Panc1 (cell line): ENCODE measurements at regions not wholly inside any gene's neighbourhood (a gene's known extent, or its start where the extent isn't known, plus 50 kb on each side); places are given as distances from the start of the nearest gene placed in this dataset.

Experiments used
- POLR2AphosphoS5 ChIP-seq: IDR thresholded peaks from 2 replicates; pipeline ENCODE4 v1.6.1; 2012; ENCODE audit warnings: mild to moderate bottlenecking, low read depth, low read length, moderate library complexity
- TF ChIP-seq, protein P1 (sequence below): fragments of 450-650 bp; IDR thresholded peaks from 2 replicates; pipeline ENCODE4 v1.5.1; 2017; ENCODE audit warnings: mild to moderate bottlenecking
- TF ChIP-seq, protein P2 (sequence below), 2 experiments: IDR thresholded peaks; 2 replicates each; pipeline ENCODE4 v1.6.1; 2011 to 2012; ENCODE audit warnings: low read depth in 2 of 2, control low read depth in 1 of 2, low read length in 1 of 2, mild to moderate bottlenecking in 1 of 2, moderate library complexity in 1 of 2; ENCODE audit not compliant: insufficient read depth in 1 of 2

DNA sequence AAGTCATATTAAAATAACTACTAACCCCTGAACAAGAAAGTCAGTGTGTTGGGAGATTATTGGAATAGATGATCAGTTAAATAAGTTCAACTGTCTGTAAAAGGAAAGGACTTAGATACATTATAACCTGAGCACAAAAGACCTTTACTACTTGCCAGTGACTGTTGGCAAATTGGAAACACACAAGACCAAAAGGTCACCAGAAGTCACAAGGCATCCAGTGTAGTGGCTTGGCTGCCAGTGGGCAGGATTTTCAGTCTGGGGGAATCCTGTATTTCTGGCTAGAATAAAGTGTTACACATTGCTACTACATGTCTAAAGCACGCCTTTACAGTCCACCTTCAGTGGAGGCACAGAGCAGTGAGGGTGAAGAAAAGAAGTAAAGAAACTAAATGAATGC lies 108.3 kb upstream of the AR start:
- TF ChIP-seq, protein P1, sequence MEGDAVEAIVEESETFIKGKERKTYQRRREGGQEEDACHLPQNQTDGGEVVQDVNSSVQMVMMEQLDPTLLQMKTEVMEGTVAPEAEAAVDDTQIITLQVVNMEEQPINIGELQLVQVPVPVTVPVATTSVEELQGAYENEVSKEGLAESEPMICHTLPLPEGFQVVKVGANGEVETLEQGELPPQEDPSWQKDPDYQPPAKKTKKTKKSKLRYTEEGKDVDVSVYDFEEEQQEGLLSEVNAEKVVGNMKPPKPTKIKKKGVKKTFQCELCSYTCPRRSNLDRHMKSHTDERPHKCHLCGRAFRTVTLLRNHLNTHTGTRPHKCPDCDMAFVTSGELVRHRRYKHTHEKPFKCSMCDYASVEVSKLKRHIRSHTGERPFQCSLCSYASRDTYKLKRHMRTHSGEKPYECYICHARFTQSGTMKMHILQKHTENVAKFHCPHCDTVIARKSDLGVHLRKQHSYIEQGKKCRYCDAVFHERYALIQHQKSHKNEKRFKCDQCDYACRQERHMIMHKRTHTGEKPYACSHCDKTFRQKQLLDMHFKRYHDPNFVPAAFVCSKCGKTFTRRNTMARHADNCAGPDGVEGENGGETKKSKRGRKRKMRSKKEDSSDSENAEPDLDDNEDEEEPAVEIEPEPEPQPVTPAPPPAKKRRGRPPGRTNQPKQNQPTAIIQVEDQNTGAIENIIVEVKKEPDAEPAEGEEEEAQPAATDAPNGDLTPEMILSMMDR, result no peak
- TF ChIP-seq POLR2AphosphoS5, result no peak
- TF ChIP-seq, protein P2, sequence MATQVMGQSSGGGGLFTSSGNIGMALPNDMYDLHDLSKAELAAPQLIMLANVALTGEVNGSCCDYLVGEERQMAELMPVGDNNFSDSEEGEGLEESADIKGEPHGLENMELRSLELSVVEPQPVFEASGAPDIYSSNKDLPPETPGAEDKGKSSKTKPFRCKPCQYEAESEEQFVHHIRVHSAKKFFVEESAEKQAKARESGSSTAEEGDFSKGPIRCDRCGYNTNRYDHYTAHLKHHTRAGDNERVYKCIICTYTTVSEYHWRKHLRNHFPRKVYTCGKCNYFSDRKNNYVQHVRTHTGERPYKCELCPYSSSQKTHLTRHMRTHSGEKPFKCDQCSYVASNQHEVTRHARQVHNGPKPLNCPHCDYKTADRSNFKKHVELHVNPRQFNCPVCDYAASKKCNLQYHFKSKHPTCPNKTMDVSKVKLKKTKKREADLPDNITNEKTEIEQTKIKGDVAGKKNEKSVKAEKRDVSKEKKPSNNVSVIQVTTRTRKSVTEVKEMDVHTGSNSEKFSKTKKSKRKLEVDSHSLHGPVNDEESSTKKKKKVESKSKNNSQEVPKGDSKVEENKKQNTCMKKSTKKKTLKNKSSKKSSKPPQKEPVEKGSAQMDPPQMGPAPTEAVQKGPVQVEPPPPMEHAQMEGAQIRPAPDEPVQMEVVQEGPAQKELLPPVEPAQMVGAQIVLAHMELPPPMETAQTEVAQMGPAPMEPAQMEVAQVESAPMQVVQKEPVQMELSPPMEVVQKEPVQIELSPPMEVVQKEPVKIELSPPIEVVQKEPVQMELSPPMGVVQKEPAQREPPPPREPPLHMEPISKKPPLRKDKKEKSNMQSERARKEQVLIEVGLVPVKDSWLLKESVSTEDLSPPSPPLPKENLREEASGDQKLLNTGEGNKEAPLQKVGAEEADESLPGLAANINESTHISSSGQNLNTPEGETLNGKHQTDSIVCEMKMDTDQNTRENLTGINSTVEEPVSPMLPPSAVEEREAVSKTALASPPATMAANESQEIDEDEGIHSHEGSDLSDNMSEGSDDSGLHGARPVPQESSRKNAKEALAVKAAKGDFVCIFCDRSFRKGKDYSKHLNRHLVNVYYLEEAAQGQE (IDR thresholded peaks at IDR 0.05; ENCODE audit: insufficient read depth in 1 of 2, low read depth in 2 of 2, low read length in 1 of 2), result no peak
